Osteoblast (primary cell): ENCODE measurements at regions not wholly inside any gene's neighbourhood (a gene's known extent, or its start where the extent isn't known, plus 50 kb on each side); places are given as distances from the start of the nearest gene placed in this dataset.
"Not testable (repeated sequence)": the region's sequence is repeated elsewhere in the genome, so short reads cannot be mapped to it uniquely, and the experiment has no call there.

ENCODE experiments used
- DNase-seq: peaks from one replicate; pipeline ENCODE4 v3.0.0; 2011; ENCODE audit warnings: low spot score, mixed read lengths; ENCODE audit not compliant: insufficient read length; ENCODE audit errors: missing footprints
- H2AFZ ChIP-seq: 2 replicates; pipeline ENCODE4 v1.6.0; 2011; ENCODE audit warnings: mild to moderate bottlenecking, low read length
- H3K27ac ChIP-seq: 2 replicates; pipeline ENCODE4 v1.5.1; 2011; ENCODE audit warnings: mild to moderate bottlenecking, low read depth, low read length, moderate library complexity
- H3K27me3 ChIP-seq: 2 replicates; pipeline ENCODE4 v1.6.0; 2012; ENCODE audit warnings: mild to moderate bottlenecking, control low read depth, inconsistent platforms, low read length, moderate library complexity; ENCODE audit not compliant: insufficient read depth
- H3K36me3 ChIP-seq: 2 replicates; pipeline ENCODE4 v1.5.1; 2011; ENCODE audit warnings: mild to moderate bottlenecking, low read length, control low read depth, moderate library complexity; ENCODE audit not compliant: insufficient read depth
- H3K4me1 ChIP-seq: 2 replicates; pipeline ENCODE4 v1.5.1; 2011; ENCODE audit warnings: mild to moderate bottlenecking, low read length, control low read depth, moderate library complexity; ENCODE audit not compliant: insufficient read depth
- H3K4me2 ChIP-seq: 2 replicates; pipeline ENCODE4 v1.6.0; 2011; ENCODE audit warnings: mild to moderate bottlenecking, low read length; ENCODE audit not compliant: insufficient read depth
- H3K4me3 ChIP-seq: fragments of 200-600 bp; sonication (generic); 3 replicates; pipeline ENCODE4 v1.5.1; 2012; ENCODE audit warnings: mild to moderate bottlenecking, low read length, inconsistent platforms; ENCODE audit not compliant: insufficient read depth
- H3K79me2 ChIP-seq: 2 replicates; pipeline ENCODE4 v1.6.0; 2012; ENCODE audit warnings: mild to moderate bottlenecking, low read length, control low read depth, inconsistent platforms; ENCODE audit not compliant: insufficient read depth
- H3K9me3 ChIP-seq: 2 replicates; pipeline ENCODE4 v1.5.1; 2011; ENCODE audit warnings: low read depth, low read length, control low read depth
- H4K20me1 ChIP-seq: 2 replicates; pipeline ENCODE4 v1.6.0; 2012; ENCODE audit warnings: mild to moderate bottlenecking, low read length, control low read depth; ENCODE audit not compliant: insufficient read depth
- CTCF ChIP-seq: IDR thresholded peaks from 2 replicates; pipeline ENCODE4 v1.5.1; 2011; ENCODE audit warnings: mild to moderate bottlenecking, low read depth, low read length, moderate library complexity; ENCODE audit errors: extremely low read depth

- TF ChIP-seq CTCF = no peak
- H3K27ac ChIP-seq = no peak overlapping the region
- no peaks in the 10 kb centered on the region for H4K20me1 ChIP-seq
- H3K4me2 ChIP-seq = no peak overlapping the region
- H3K4me1 ChIP-seq = no peaks in the 10 kb centered on the region
- H3K79me2 ChIP-seq = peaks cover 2% of the 10 kb centered on the region
- no peak overlapping the region for H3K4me3 ChIP-seq
- H3K36me3 ChIP-seq = no peaks in the 10 kb centered on the region
- peaks cover 3% of the 10 kb centered on the region for H3K9me3 ChIP-seq
- H2AFZ ChIP-seq = no peak overlapping the region
- no peak for DNase-seq
- H3K27me3 ChIP-seq = no peaks in the 10 kb centered on the region
Measured at GRCh38 chr11:33437529-33437928, 180.3 kb downstream of the HIPK3 start.

DNA sequence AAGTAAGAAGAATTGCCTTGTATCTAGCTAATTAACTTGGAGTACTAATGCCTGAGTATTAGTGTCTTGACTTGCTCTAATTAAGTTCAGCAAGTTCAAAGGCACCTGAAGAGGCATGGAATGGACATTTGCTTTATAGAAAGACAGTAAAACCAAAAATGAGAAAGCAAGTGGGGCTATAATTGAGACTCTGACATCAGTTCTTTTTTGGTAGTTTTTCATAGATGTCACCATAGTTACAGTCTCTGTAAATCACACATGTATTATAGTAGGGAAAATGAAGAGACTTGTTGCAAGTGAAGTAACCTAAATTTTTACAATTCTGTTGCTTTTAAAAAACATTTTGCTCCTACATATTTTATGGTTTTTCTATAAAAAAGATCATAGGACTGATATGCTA lies 178.0 kb downstream of the HIPK3 start:
- no peaks in the 10 kb centered on the region for H3K27me3 ChIP-seq
- H4K20me1 ChIP-seq = no peaks in the 10 kb centered on the region
- no peak for DNase-seq
- peaks cover 3% of the 10 kb centered on the region for H3K9me3 ChIP-seq
- H3K4me3 ChIP-seq = no peak overlapping the region
- H3K4me2 ChIP-seq = no peak overlapping the region
- no peak overlapping the region for H2AFZ ChIP-seq
- H3K79me2 ChIP-seq = peaks cover 2% of the 10 kb centered on the region
- no peaks in the 10 kb centered on the region for H3K4me1 ChIP-seq
- H3K36me3 ChIP-seq = no peaks in the 10 kb centered on the region
- no peak overlapping the region for H3K27ac ChIP-seq
- no peak for TF ChIP-seq CTCF

- TF ChIP-seq CTCF = no peak
- Histone ChIP-seq H3K4me1 (no peaks in the 10 kb centered on the region), H2AFZ (no peak overlapping the region), H3K9me3 (peaks cover 3% of the 10 kb centered on the region), H3K4me3 (no peak overlapping the region), H3K27ac (no peak overlapping the region), H4K20me1 (no peaks in the 10 kb centered on the region), H3K79me2 (peaks cover 6% of the 10 kb centered on the region), H3K27me3 (no peaks in the 10 kb centered on the region), H3K4me2 (no peak overlapping the region), H3K36me3 (no peaks in the 10 kb centered on the region)
- DNase-seq = no peak
Measured at GRCh38 chr11:33434294-33434693, 177.1 kb downstream of the HIPK3 start.

DNA sequence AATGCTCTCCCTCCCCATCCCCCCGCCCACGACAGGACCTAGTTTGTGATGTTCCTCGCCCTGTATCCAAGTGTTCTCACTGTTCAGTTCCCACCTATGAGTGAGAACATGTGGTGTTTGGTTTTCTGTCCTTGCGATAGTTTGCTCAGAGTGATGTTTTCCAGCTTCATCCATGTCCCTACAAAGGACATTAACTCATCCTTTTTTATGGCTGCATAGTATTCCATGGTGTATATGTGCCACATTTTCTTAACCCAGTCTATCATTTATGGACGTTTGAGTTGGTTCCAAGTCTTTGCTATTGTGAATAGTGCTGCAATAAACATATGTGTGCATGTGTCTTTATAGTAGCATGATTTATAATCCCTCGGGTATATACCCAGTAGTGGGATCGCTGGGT lies 171.3 kb downstream of the HIPK3 start:
- not testable (repeated sequence) for H4K20me1 ChIP-seq, H3K4me2 ChIP-seq, H2AFZ ChIP-seq, H3K36me3 ChIP-seq, H3K4me3 ChIP-seq, H3K79me2 ChIP-seq, H3K27me3 ChIP-seq, DNase-seq, H3K27ac ChIP-seq, H3K4me1 ChIP-seq, H3K9me3 ChIP-seq
